OCI-M1 (cell line): ENCODE measurements at regions not wholly inside any gene's neighbourhood (a gene's known extent, or its start where the extent isn't known, plus 50 kb on each side); places are given as distances from the start of the nearest gene placed in this dataset.
A peak's percentile ranks its signal among the peaks of the same experiment; 100 is the strongest.
"Not testable (repeated sequence)": the region's sequence is repeated elsewhere in the genome, so short reads cannot be mapped to it uniquely, and the experiment has no call there.

Source experiments
- DNase-seq: peaks from one replicate; lab custom pipeline; 2025; lab: John Stamatoyannopoulos, UW

DNA sequence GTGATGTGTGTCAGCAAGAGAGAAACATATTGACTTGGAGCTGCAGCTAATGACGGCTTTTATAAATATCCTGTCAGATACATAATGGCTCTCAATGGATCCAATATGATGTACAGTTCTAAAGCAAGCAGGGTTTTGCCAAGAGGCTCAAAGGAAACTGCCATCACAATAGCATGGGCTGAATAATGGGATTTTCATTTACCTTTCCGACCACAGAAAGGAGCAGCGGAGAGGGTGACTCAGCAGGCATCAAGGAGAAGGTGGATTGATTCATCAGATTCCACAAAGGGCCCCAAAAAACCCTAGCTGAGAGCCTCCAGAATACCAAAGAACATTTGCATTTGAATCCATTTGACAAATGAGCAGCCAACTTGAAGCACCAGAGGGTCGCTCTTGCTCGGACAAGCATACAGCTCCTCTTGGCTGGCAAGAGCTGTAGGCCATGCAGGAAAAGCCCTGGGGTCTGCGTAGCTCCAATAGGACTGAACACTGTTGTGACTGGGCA is 355.7 kb upstream of the NOCT start:
- DNase-seq, result no peak

DNA sequence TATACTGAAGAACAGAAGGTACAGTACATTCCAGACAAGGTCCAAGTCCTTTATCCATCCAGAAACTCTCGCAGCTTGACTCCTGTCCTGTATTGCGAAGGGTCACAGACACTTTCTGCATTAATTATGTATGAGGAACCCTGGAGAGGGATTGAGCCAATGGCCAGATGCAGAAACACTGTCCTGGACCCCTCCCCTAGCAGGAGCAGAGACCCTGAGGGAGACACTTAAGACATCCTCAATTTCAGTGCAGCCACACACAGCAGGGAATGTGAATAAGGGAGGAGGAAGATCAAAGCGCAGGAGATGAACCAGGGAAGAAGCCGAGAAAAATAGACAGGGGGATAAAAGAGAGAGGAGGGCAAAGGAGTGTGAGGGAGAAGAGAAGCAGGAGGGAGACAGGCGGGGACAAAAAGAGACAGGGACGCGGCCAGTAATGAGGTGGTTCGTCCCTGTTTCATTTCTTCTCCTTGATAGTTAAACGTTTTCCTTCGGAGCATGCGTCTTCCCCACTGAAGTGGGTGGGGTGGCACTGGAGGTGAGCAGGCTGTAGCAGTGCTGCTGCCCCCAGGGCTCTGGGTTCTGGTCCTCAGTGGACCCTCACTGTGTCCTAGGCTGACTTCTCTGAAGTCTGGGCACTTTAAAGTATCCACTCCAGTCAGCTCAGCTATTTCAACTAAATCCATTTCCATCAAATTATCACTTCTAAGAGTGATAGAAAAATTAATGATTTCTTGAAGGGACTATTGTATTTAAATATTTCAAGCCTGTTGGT is 356.4 kb upstream of the NOCT start:
- no peak for DNase-seq

DNA sequence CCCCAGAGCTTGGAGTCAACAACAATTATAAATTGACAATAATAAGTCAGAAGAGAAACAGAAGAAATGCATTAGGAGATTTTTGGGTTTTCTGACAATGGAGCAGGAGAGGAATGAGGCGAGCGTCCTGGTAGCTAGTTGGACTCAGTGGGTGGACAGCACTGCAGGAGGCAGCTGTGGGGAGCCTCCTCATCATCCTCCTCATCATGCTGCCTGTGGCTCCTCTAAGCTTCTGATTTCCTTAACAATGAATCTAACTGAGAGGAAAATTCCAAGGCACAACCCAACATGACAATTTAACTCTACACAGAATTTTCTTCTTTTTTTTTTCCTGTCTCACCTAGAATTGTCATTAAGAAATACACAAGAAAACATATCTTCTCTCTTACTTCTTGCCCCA is 357.1 kb upstream of the NOCT start:
- no peak for DNase-seq

DNA sequence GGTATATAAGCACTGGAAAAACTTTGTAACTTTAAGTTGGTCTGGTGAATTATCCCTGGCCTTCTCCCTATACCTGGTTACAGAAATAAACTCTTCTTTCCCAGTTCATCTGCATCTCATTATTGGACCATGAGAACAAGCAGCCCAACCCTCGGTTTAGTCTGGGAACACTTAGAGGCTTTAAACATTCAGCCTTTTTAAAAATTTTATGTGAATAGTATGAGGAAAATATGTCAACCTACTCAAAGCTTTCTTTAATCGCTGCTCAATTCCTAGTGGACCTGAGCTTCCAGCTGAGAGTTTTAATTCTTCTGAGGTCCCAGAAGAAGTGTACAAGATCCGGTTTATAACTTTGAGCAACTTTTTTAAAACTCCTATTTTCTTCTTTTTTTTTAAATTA is 358.6 kb upstream of the NOCT start:
- DNase-seq, result no peak

DNA sequence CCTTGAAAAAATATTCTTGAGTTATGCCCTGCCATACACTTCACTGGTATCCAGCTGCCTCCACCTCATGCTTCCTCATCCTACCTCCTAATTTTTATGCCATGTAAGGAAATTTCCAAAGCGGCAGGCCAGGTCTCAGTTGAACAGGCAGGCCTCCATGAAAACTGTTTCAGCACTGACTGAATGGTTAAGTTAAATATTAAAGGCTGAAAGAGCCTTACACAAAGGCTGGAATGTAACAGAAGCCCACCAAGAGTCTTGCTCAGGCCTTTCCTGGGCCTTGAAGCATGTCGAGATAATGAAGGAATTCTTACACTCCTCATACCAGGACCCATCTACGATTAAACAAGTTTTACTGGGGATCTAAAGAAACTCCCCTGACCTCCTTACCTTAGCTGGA is 359.6 kb upstream of the NOCT start:
- DNase-seq, result no peak

DNA sequence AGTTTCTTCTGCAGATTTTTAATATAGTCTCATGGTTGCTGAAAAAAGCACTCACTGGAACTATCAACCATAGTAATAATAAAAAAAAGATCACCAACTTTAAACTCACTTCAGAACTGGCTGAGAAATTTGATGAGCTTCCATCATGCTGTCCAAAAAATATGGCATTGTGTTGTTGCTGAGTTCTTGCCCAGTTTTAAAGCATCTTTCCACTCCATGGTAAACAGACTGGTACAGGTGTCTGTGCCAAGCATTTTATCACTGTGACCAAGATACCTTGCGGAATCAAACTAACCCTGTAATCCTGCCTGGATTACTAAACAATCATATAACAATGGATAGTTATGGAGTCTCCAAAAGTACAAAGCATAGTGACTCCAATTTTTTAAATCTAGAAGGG is 360.3 kb upstream of the NOCT start:
- DNase-seq, result no peak

DNA sequence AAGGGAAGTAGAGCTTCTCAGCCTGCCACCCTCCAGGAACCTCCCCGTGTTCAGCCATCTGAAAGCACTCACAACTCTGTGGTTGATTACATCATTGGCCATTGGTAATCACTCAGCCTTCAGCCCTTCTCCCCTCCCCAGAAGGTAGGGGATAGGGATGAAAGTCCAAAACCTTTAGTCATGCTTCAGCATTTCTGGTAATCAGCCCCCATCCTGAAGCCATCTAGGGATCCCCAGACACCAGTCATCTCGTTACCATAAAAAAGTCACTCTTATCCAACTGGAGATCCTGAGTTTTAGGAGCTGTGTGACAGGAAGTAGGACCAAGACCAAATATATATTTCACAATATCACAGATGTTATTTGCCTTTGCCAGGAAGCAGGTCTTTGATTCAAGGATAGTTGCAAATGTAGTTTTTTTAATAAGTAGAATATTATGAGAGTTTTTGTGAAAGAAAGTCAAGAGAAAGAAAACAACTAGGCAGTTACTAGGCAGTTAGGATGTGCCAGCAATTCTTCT is 364.6 kb upstream of the NOCT start:
- peak; percentile 93 for DNase-seq

DNA sequence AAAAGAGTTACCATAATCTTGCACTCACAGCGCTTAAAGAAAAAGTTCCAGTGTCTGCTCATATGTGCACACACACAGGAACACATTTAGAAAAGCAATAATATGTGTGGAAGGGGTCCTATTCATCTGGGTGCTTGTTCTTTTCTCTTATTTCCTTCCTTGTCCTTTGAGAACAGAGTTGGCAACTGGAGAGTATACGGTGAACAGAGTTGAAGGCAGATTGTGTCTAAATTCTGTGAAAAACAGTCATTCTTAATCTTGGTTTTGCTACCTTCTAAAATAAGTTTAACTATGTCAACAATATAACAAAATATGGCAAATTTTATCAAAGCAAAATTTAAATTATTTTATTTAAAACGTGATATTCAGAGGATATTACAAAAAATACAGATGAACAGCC is 365.1 kb upstream of the NOCT start:
- no peak for DNase-seq

DNA sequence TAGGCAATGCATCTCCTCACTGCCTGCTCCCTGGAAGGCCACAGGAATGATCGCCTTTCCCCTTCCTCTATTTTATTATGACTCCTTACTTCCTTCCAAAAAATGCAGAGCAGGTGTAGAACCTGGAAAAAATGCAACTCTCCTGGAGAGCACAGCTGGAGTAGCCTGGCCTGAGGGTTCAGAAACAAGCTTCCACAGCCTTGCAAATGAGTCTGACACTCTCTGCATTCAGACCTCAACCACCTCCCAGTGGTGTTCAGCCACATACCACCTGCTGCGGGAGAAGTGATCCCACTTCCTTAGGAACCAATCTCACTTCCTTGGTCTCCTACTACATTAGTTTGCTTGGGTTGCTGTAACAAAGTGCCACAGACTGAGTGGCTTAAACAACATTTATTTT is 368.1 kb upstream of the NOCT start:
- no peak for DNase-seq

DNA sequence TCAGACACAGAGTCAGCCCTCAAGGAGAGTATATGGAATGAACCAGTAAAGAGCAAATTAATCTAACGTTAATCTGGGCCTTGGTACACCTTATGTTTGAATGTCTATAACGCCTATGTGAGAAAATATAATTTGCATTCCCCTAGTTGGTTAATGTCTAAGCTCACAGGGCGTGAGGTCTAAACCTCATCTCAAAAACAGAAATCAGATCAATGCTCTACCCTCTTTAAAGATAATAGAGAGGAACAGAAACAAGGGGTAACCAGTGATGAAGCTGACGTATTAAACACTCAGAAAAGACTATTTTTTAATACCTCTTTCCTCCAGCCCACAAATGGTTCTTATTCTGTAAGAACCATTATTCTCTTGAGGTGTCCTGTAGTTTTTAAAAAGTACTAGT is 369.2 kb upstream of the NOCT start:
- DNase-seq, result no peak

DNA sequence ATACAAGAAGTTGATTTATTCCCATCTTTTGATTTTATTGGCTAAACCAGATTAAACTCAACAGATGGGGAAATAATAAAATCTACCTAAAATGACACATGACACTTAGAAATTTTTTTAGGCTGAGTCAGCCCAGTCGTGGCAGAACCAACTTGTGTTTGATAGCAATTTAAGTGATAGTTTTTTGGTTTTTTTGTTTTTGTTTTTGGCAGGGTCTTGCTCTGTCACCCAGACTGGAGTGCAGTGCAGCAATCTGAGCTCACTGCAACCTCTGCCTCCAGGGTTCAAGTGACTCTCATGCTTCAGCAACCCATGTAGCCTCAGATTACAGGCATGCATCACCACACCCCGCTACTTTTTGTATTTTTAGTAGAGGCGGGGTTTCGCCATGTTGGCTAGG is 370.3 kb upstream of the NOCT start:
- DNase-seq, result no peak

DNA sequence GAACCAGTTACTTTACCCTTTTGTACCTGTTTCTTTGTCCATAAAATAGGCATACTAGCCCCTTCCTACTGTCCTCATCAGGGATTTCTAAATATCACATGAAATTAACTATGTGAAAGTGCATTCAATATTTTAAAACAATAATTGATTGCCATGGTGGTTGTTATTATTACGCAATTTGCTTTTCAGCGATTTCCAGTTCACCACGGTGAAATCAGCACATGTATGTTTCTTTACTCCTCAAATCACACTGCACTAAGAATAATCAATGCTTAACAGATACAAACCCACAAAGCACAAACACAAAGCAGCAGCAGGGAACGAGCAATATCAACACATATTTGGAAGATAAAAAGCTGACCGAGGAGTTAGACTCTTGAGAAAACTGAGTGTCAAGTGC is 371.3 kb upstream of the NOCT start:
- DNase-seq, result peak; percentile 33

DNA sequence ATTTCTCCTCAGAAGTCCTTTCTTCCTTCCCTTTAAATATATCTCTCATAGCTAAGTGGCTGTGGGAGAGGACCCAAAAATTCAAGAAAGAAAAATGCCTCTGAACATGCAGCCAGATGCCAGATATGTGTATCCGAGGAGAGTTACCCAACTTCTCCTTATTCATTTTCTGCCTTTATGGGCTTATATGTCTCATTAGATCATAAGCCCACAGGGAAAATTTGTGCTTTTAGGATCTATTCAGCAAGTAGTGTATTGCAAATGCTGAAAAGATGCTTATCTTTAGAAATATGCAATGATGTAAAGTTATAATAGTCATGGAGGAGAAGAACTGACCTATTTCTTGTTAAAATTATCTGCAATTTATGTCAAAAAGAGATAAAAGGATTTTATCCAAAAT is 371.8 kb upstream of the NOCT start:
- no peak for DNase-seq

DNA sequence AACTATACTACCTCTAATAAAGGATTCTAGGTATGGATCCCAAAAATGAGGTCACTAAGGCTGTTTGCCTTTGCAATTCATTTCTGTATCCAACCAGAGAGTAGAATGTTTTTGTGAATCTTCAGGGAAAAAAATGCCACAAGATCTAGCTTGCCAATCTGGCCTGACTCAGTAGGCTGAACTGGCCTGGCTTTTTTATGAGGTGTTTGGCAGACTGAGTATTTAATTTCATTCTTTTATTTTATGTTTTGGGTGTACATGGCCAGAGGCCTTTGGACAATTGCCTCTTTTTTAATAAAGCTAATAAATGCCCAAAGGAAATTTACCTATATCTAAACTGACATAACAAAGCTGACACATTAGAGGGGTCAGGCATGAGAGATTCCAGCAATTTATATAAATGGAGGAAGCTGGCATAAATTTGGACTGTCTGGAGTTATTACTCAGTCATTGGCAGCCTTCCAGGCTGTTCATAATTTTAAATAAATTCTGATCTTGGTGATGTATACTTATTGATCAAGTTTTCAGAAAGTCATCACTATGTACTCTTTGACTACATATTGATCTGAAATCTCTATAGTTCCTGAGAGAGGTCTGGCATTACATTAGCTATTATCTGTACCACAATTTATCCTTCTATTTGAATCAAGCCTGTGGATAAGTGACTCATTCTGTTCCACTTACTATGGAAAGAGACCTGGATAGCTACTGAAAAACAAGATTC is 376.4 kb upstream of the NOCT start:
- DNase-seq, result no peak

DNA sequence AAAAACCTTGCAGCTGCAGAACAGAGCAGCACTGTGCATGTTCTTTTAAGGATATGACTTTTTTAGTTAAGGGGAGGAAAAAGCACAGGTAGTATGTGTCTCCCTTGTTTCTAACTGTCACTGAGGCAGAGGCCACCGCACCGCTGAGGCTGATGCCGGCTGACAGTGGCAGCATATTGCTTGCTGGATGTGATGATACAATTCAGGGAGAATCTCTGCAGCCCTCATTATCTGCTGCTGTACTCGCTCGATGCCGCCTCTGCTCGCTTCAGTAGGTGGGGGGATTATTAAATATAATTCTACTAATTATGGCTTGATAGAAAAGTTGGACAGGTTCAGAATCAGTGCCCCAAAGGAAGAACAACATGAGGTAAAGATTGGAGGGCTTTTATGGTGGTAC is 378.8 kb upstream of the NOCT start:
- no peak for DNase-seq

DNA sequence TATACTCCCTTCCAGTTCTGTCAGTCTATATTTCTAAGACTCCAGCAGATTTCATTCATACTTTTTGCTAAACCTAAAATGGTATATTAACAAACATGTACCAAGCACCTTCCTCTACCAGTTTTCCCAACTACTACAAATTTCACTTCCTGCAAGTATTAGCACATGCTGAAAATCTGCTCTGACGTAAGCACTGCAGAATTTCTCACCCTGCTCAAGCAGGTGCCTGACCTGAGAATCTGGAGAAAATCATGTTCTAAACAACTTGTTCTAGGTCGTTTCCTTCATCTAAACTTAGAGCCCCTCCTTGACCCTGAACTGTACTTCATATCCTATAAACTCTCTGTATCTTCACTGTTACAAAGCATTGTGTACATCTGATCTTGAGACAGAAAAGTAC is 380.7 kb upstream of the NOCT start:
- DNase-seq, result no peak

DNA sequence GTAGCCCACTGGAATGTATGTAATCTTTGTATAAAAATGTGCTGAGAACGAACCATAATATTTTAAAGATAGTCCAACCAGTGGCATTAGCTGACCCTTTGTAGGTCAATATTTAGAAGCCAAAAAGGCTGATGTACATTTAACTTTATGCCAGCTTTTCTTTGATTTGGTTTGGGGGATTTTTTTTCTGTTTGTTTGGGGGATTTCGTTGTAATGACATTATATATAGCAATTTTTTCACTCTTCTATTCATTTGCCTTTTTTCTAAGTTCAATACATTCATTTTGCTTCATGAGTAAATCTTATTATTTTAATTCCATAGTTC is 382.0 kb upstream of the NOCT start:
- DNase-seq, result no peak

DNA sequence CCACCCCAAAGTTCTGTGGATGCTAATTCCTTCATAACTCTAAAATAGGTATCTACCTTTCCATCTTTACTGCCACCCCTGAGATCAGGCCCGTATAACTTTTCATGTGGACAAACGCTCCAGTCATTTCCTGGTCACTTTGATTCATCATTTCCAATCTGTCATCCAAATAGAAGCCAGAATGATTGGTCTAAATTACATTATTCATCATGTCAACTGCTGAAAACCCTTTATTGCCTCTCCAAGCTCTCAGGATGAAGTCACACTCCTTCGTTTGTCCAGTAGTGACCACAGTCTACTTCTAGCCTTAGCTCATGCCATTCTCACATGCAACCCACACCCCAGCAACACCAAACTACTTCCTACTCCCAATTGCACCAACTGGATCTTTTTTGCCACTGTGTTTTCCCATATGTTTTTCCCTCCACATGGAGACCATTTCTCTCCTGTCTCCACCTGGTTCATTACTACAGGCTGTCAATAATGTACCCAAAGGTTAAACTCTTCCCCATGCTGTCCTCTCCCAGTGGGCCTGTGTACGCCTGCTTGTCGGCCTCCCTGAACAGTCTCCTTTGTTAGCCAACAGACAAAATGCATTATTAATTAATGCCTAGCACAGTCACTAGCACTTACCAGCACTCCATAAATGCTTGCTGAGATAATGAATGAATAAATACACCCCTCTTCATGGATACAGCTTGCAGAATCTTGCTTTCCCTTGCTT is 382.6 kb upstream of the NOCT start:
- DNase-seq, result no peak

DNA sequence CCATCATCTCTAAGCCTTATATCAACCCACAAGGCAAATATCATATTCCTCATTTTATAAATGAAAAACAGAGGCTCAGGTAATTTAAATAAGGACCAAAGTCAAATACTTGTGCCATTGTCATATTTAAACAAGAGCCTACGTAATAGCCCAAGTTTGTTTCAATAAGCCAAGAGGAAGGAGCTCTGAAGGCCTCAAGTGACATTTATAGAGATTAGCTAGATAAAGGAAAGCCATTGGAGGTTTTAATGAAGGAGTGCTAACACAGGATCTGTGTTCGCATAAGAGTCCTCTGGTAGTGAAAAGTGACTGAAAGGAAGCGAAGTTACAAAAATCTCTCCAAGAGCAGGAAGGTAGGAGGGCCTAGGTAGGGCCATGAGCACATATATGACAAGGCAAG is 384.9 kb upstream of the NOCT start:
- DNase-seq, result no peak

DNA sequence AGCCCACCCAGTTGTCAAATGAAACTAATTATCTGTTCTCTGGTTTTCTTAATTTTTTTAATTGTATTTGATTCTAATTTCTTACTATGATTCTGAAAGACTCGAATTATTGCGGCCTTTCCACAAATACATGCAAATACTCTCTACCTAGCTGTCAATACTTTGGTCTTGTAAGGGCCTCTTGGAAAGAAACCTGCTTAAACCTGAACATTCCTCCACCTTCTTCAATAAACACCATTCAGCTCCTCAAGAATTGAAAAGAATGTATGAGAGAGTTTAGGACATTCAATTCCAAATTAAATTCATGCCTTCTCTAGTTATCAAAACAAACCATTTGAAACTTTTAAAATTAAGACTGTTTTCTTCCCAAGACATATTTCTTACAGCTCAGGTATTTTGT is 385.9 kb upstream of the NOCT start:
- DNase-seq, result no peak

DNA sequence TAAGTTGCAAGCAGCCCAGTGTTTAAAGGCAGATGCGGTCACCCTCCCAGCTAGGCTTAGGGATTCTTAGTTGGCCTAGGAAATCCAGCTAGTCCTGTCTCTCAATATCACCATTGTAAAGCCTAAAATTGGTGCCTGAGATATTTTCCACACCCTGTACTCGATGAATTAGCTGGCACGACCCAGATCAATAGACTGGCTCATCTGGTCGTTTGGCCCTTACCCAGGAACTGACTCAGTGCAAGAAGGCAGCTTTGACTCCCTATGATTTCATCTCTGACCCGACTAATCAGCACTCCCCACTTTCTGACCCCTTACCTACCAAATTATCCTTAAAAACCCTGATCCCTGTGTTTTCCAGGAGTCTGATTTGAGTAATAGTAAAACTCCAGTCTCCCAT is 384.9 kb upstream of the SLC7A11 start:
- no peak for DNase-seq

DNA sequence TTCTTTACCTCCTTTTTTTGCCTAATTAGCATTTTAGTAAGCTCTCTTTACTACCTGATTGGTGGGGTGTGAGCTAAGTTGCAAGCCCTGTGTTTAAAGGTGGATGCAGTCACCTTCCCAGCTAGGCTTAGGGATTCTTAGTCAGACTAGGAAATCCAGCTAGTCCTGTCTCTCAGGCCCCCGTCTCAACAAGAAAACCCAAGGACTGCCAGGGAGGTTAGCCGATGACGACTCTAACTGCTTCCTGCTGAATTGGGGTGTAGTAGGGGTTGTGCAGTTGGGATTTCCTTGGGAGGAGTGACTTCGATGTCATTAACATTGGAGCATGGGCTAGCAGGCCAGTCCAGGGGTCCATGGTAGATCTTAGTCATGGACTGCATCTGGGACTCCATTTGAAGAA is 380.2 kb upstream of the SLC7A11 start:
- DNase-seq, result not testable (repeated sequence)

DNA sequence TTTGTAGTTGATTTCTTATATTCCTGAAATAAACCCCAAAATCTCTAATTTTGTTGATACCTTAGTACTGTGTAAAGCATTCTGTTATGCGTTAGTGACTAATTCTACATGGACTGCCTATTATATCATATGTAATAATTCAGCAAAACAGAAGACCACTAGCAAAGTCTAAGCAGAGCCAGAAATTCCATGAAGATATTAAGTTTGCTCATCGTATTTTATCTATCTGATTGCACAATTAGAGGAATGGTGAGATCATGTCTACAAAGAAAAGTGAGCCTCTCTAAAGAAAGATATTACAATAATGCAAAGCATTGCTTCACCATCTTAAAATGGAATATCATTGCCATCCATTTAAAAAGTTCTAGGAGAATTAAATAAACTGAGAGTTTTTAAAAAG is 374.6 kb upstream of the SLC7A11 start:
- no peak for DNase-seq
